T-helper 2 cell treated with Interferon-gamma antibody and Interleukin-4, amounts not matched to agents 5 μg/mL and 100 μg/mL, for 36 hours (primary cell): ENCODE measurements at regions not wholly inside any gene's neighbourhood (a gene's known extent, or its start where the extent isn't known, plus 50 kb on each side); places are given as distances from the start of the nearest gene placed in this dataset.

Source experiments
- DNase-seq: peaks from one replicate; pipeline ENCODE4 v3.0.0; 2021; ENCODE audit warnings: low spot score
- H3K27ac Mint-ChIP-seq: one replicate; pipeline ENCODE4 v1.8.0; 2021; ENCODE audit warnings: mild to moderate bottlenecking, mixed read lengths
- H3K27me3 Mint-ChIP-seq: one replicate; pipeline ENCODE4 v1.8.0; 2021; ENCODE audit warnings: low read depth, mixed read lengths
- H3K36me3 Mint-ChIP-seq: one replicate; pipeline ENCODE4 v1.8.0; 2021; ENCODE audit warnings: low read depth, mixed read lengths
- H3K4me1 Mint-ChIP-seq: one replicate; pipeline ENCODE4 v1.8.0; 2021; ENCODE audit warnings: low read depth, mixed read lengths
- H3K4me3 Mint-ChIP-seq: one replicate; pipeline ENCODE4 v1.8.0; 2022; ENCODE audit warnings: mild to moderate bottlenecking, moderate library complexity, mixed read lengths
- H3K9me3 Mint-ChIP-seq: one replicate; pipeline ENCODE4 v1.8.0; 2021; ENCODE audit warnings: mixed read lengths

DNA sequence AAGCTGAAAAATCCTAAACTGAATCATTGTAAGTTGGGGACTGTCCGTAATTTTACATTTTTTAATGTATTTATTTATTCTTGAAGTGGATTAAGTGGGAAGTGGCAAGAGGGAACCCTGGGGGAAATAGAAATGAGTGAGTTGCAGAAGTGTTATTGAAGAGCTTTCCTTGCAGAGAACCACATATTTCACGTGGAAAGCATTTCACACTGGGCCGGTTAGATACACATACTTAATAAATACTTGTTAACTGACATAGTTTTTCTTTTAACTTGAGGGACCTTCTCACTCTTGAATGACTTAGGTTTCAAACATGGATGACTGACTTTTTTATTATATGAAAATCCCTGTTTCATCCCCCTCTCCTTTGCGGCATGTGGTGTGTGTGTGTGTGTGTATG, 239.3 kb downstream of the LMO4 start:
- Mint-ChIP-seq H3K4me1 (no peaks in the 10 kb centered on the region), H3K36me3 (no peaks in the 10 kb centered on the region), H3K27ac (no peak overlapping the region)

GRCh38 chr1:87568911-87569310, 240.2 kb downstream of the LMO4 start:
- Mint-ChIP-seq H3K4me3 (no peak overlapping the region), H3K9me3 (no peaks in the 10 kb centered on the region), H3K36me3 (no peaks in the 10 kb centered on the region), H3K27me3 (no peaks in the 10 kb centered on the region), H3K4me1 (no peaks in the 10 kb centered on the region), H3K27ac (no peak overlapping the region)
- no peak for DNase-seq

More for the DNA sequence above, 239.3 kb downstream of the LMO4 start:
- H3K9me3 Mint-ChIP-seq: no peaks in the 10 kb centered on the region
- DNase-seq: no peak
- H3K4me3 Mint-ChIP-seq: no peak overlapping the region
- no peaks in the 10 kb centered on the region for H3K27me3 Mint-ChIP-seq

DNA sequence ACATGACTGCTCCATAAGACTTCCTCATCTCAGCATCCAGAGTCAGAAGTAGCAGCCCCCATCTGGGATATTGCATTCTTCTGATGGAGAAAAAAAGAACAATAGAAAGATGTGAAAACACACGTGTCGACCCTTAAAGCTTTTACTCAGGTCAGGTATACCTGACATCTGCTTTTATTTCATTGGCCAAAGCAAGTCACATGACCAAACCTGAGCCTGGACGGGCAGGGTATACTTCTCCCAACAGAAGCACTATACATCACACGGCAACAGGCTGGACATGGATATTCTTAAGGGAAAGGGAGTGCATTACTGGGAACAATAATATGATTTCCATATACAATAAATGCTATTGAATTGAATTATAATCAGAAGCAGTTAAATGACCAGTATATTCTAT, 243.3 kb downstream of the LMO4 start:
- Mint-ChIP-seq H3K27me3 (no peaks in the 10 kb centered on the region), H3K4me3 (no peak overlapping the region), H3K27ac (no peak overlapping the region), H3K4me1 (no peaks in the 10 kb centered on the region), H3K36me3 (no peaks in the 10 kb centered on the region), H3K9me3 (no peaks in the 10 kb centered on the region)
- DNase-seq: no peak

DNA sequence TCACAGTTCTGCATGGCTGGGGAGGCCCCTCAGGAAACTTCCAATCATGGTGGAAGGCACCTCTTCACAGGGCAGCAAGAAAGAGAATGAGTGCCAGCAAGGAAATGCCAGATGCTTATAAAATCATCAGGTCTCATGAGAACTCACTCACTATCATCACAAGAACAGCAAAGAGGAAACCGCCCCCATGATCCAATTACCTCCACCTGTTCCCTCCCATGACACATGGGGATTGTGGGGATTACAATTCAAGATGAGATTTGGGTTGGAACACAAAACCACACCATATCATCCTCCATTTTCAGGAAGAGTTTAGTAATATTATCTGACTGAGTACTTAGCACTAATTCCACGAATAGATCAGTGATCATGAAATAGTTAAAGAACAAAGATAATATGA, 244.2 kb downstream of the LMO4 start:
- Mint-ChIP-seq H3K27ac (no peak overlapping the region), H3K4me1 (no peaks in the 10 kb centered on the region), H3K4me3 (no peak overlapping the region), H3K27me3 (no peaks in the 10 kb centered on the region), H3K36me3 (no peaks in the 10 kb centered on the region), H3K9me3 (no peaks in the 10 kb centered on the region)
- DNase-seq: no peak

GRCh38 chr1:87575528-87575927, 246.8 kb downstream of the LMO4 start:
- no peaks in the 10 kb centered on the region for H3K36me3 Mint-ChIP-seq
- H3K9me3 Mint-ChIP-seq: no peaks in the 10 kb centered on the region
- H3K4me1 Mint-ChIP-seq: no peaks in the 10 kb centered on the region
- H3K27ac Mint-ChIP-seq: no peak overlapping the region
- no peaks in the 10 kb centered on the region for H3K27me3 Mint-ChIP-seq
- H3K4me3 Mint-ChIP-seq: no peak overlapping the region
- no peak for DNase-seq

DNA sequence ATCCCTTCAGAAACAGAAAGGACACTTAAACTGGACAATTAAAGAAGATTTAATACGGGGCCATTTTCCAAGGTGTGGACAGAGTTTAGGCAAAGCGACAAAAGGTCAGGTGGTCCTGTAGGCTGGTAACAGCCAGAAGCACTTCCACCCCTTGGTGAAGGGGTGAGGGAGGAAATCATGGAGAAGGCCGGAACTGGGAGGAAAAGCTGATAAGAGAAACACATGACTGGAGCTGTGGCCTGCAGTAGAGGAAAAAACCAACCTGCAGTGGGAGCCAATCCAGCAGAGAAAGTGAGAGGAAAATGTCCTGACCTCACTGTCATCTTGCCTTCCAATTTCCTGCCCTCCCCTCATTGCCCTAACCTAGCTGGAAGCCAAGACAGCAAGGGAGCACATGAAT, 249.8 kb downstream of the LMO4 start:
- DNase-seq: no peak
- no peaks in the 10 kb centered on the region for H3K4me1 Mint-ChIP-seq
- H3K27me3 Mint-ChIP-seq: no peaks in the 10 kb centered on the region
- no peak overlapping the region for H3K4me3 Mint-ChIP-seq
- no peak overlapping the region for H3K27ac Mint-ChIP-seq
- no peaks in the 10 kb centered on the region for H3K9me3 Mint-ChIP-seq
- no peaks in the 10 kb centered on the region for H3K36me3 Mint-ChIP-seq

- Mint-ChIP-seq H3K4me3 (no peak overlapping the region), H3K4me1 (no peaks in the 10 kb centered on the region), H3K9me3 (no peaks in the 10 kb centered on the region), H3K27ac (no peak overlapping the region), H3K27me3 (no peaks in the 10 kb centered on the region), H3K36me3 (no peaks in the 10 kb centered on the region)
- no peak for DNase-seq
Observed at GRCh38 chr1:87583459-87583858, 254.8 kb downstream of the LMO4 start.

GRCh38 chr1:87584586-87584985, 255.9 kb downstream of the LMO4 start:
- Mint-ChIP-seq H3K9me3 (no peaks in the 10 kb centered on the region), H3K36me3 (no peaks in the 10 kb centered on the region), H3K4me3 (no peak overlapping the region), H3K4me1 (no peaks in the 10 kb centered on the region), H3K27ac (no peak overlapping the region), H3K27me3 (no peaks in the 10 kb centered on the region)
- DNase-seq: no peak

GRCh38 chr1:87586501-87586900, 257.8 kb downstream of the LMO4 start:
- Mint-ChIP-seq H3K36me3 (no peaks in the 10 kb centered on the region), H3K4me1 (no peaks in the 10 kb centered on the region), H3K27me3 (no peaks in the 10 kb centered on the region), H3K27ac (no peak overlapping the region), H3K9me3 (no peaks in the 10 kb centered on the region), H3K4me3 (no peak overlapping the region)
- DNase-seq: no peak

GRCh38 chr1:87588495-87588894, 259.8 kb downstream of the LMO4 start:
- no peak for DNase-seq
- Mint-ChIP-seq H3K9me3 (no peaks in the 10 kb centered on the region), H3K27ac (no peak overlapping the region)

DNA sequence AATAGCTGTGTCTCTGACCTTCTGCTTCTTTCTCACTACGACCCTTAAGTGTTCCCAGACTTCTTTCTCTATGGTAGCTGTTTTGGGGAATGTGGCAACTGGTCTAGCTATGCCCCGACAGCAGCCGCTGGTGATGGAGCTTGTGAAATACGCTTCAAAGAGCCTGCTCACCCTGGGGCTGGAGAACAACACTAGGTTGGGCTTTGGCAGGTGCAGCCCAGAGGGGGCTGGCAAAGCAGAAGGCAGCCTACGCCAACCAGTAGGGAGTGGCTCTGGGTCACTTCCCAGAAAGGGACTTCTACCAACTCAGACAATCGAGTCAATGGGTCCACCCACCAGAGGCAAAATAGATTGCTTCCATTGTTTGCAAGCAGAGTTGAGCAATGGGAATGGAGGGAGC, 262.8 kb downstream of the LMO4 start:
- no peaks in the 10 kb centered on the region for H3K27me3 Mint-ChIP-seq

More at GRCh38 chr1:87588495-87588894, 259.8 kb downstream of the LMO4 start:
- H3K4me3 Mint-ChIP-seq: no peak overlapping the region
- H3K36me3 Mint-ChIP-seq: no peaks in the 10 kb centered on the region
- H3K4me1 Mint-ChIP-seq: no peaks in the 10 kb centered on the region
- H3K27me3 Mint-ChIP-seq: no peaks in the 10 kb centered on the region

DNA sequence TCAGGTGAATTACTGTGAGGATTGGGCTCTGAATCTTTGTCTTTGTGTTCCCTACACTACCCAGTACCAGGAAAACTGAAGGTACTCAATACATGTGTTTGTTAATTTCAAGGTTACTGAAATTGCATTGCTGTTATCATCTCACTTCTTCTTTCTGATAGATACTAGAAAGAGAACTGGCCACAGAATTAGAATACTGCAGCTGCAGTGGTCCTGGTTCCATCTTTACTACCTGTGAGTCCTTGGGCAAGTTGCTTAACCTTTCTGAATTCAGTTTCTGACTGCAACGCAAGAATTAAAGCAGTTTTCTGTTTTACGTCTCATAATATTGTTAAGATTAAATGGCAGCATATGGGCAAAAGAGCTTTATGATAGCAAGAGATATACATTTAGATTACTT, 263.5 kb downstream of the LMO4 start:
- Mint-ChIP-seq H3K27ac (no peak overlapping the region), H3K4me3 (no peak overlapping the region), H3K4me1 (no peaks in the 10 kb centered on the region), H3K36me3 (no peaks in the 10 kb centered on the region), H3K27me3 (no peaks in the 10 kb centered on the region), H3K9me3 (no peaks in the 10 kb centered on the region)
- DNase-seq: no peak

More for the DNA sequence above, 262.8 kb downstream of the LMO4 start:
- H3K27ac Mint-ChIP-seq: no peak overlapping the region
- H3K4me3 Mint-ChIP-seq: no peak overlapping the region
- no peaks in the 10 kb centered on the region for H3K9me3 Mint-ChIP-seq
- H3K36me3 Mint-ChIP-seq: no peaks in the 10 kb centered on the region
- no peak for DNase-seq
- H3K4me1 Mint-ChIP-seq: no peaks in the 10 kb centered on the region

- Mint-ChIP-seq H3K27ac (no peak overlapping the region), H3K4me1 (no peaks in the 10 kb centered on the region), H3K36me3 (no peaks in the 10 kb centered on the region), H3K4me3 (no peak overlapping the region), H3K27me3 (no peaks in the 10 kb centered on the region), H3K9me3 (no peaks in the 10 kb centered on the region)
- no peak for DNase-seq
Observed at GRCh38 chr1:87594736-87595383, 266.2 kb downstream of the LMO4 start.

DNA sequence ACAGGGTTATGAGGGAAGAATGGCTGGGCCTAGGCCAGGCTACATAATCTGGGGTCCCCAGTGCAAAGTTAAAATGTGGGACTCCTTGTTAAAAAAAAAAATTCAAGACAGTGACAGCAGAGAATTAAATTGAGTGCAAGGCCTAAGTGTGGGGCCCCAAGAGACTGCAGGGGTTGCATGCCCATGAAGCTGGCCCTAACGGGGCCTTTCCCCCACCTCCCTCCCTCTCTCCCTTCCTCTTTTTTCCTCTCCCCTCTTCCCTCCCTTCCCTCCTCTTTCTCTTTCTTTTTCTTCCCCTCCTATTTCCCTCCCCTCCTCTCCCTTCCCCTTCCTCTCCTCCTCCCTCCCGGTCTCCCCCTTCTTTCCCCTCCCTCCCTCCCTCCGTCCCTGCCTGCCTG, 266.7 kb downstream of the LMO4 start:
- H3K27me3 Mint-ChIP-seq: no peaks in the 10 kb centered on the region
- H3K9me3 Mint-ChIP-seq: no peaks in the 10 kb centered on the region
- H3K4me3 Mint-ChIP-seq: no peak overlapping the region
- no peaks in the 10 kb centered on the region for H3K36me3 Mint-ChIP-seq
- H3K27ac Mint-ChIP-seq: no peak overlapping the region
- no peaks in the 10 kb centered on the region for H3K4me1 Mint-ChIP-seq
- DNase-seq: no peak

DNA sequence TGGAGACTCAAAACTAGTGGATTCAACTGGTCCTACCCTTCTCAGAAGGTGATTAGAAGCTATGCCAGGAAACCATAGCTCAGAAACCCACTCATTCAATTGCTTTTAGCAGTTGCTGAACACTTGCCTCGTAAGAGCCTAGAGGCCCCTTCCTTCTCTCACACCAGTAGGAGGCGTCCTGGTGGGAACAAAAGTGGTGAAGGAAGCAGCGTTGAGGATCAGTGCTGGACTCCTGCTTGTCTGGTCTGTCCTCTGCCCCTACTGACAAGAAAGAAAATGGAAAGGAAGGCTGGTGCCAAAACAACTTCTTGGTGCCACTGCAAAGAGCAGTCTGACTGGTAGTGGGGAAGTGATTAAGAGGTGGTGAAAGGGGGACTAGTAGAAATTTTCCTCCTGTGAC, 269.7 kb downstream of the LMO4 start:
- H3K27ac Mint-ChIP-seq: no peak overlapping the region

More for the DNA sequence above, 269.7 kb downstream of the LMO4 start:
- Mint-ChIP-seq H3K36me3 (no peaks in the 10 kb centered on the region), H3K27me3 (no peaks in the 10 kb centered on the region), H3K4me1 (no peaks in the 10 kb centered on the region), H3K4me3 (no peak overlapping the region), H3K9me3 (no peaks in the 10 kb centered on the region)
- no peak for DNase-seq
